BJ (cell line): ENCODE measurements at regions not wholly inside any gene's neighbourhood (a gene's known extent, or its start where the extent isn't known, plus 50 kb on each side); places are given as distances from the start of the nearest gene placed in this dataset.

Experiments used
- CTCF ChIA-PET: fragments of 350-600 bp; formaldehyde crosslinking; extraction: SDS; loops from one replicate; lab custom pipeline; 2021; ENCODE audit warnings: antibody characterized with exemption, inconsistent platforms; lab: Yijun Ruan, JAX
- POLR2A ChIA-PET: fragments of 300-600 bp; sonication (Branson Sonifier 250); formaldehyde crosslinking; extraction: SDS; loops from one replicate; lab custom pipeline; 2021; ENCODE audit warnings: antibody characterized with exemption; lab: Charles Lee
- DNase-seq: peaks from one replicate; pipeline ENCODE4 v3.0.0-alpha.2; 2011; ENCODE audit warnings: low read depth
- H3K27me3 ChIP-seq: 2 replicates; pipeline ENCODE4 v1.6.0; 2011; ENCODE audit warnings: low read length; ENCODE audit not compliant: control insufficient read depth, insufficient read depth
- H3K36me3 ChIP-seq: 2 replicates; pipeline ENCODE4 v1.5.1; 2011; ENCODE audit warnings: low read length; ENCODE audit not compliant: control insufficient read depth, insufficient read depth
- H3K4me3 ChIP-seq: 2 replicates; pipeline ENCODE4 v1.5.1; 2011; ENCODE audit warnings: low read depth, mild to moderate bottlenecking, control low read depth, low read length
- CTCF ChIP-seq: IDR thresholded peaks from 2 replicates; pipeline ENCODE4 v1.5.1; 2011; ENCODE audit warnings: low read depth, mild to moderate bottlenecking, control low read depth, inconsistent platforms, low read length, moderate library complexity; ENCODE audit not compliant: insufficient read depth

DNA sequence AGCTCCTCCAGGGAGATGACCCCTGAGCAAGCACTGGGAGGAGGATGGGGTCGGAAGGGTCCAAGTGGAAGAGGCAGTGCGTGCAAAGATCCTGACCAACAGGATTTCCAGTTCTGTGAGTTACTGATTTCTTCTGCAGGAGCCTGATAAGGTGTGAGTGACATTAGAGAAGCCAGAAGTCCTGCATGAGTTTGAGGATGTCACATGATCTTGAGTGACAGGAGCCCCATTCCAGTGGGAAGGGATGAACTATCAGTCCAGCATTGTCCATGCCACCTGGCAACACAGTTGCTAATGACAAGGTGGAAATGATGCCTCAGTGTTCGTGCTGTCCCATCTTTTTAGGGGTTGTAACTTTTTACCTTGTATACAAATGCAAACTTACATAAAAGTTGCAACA is 285.1 kb upstream of the HDAC4 start:
- DNase-seq: no peak
- Histone ChIP-seq H3K36me3 (no peaks in the 10 kb centered on the region), H3K4me3 (no peak overlapping the region), H3K27me3 (no peaks in the 10 kb centered on the region)
- TF ChIP-seq CTCF: no peak
- POLR2A ChIA-PET: no interaction called here
- CTCF ChIA-PET: no interaction called here

GRCh38 chr2:239685556-239685955 is 284.7 kb upstream of the HDAC4 start:
- ChIA-PET POLR2A (no interaction called here), CTCF (no interaction called here)
- Histone ChIP-seq H3K27me3 (no peaks in the 10 kb centered on the region), H3K4me3 (no peak overlapping the region), H3K36me3 (no peaks in the 10 kb centered on the region)
- no peak for DNase-seq
- no peak for TF ChIP-seq CTCF

- H3K27me3 ChIP-seq: no peaks in the 10 kb centered on the region
- no peak for DNase-seq
- no peak for TF ChIP-seq CTCF
- H3K36me3 ChIP-seq: no peaks in the 10 kb centered on the region
- ChIA-PET CTCF (no interaction called here), POLR2A (no interaction called here)
- no peak overlapping the region for H3K4me3 ChIP-seq
These were observed 284.2 kb upstream of the HDAC4 start for GRCh38 chr2:239684996-239685395.

DNA sequence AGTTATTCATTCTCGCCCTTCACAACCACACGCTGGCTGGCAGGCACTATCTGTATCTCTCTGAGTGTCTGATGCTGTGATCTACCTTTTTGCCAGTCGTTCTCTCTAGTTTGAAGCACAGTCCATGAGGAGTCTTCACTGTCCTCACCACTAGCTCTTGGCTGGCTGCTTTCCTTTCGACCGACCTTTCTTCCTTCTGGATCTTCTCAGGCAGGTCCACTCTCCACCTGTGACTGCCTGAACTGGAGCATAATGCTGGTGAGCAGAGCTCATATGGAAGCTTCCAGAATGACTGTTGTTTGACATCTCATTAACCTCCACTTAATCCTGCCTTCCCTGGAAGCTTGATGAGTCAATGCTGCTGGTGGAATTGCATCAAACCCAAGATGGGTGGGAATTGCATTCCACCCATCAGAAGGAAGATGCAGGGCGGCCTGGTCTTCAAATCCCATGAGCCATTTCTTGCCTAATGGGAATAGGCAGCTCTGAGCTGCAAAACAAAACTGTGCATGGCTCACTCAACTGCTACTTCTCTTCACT is 283.5 kb upstream of the HDAC4 start:
- DNase-seq: no peak
- TF ChIP-seq CTCF: no peak
- CTCF ChIA-PET: no interaction called here

GRCh38 chr2:239682518-239682917 is 281.7 kb upstream of the HDAC4 start:
- no peaks in the 10 kb centered on the region for H3K36me3 ChIP-seq
- H3K4me3 ChIP-seq: no peak overlapping the region
- no peak for TF ChIP-seq CTCF
- POLR2A ChIA-PET: no interaction called here
- CTCF ChIA-PET: no interaction called here
- no peaks in the 10 kb centered on the region for H3K27me3 ChIP-seq
- no peak for DNase-seq

More for the DNA sequence above, 283.5 kb upstream of the HDAC4 start:
- Histone ChIP-seq H3K36me3 (no peaks in the 10 kb centered on the region), H3K4me3 (no peak overlapping the region), H3K27me3 (no peaks in the 10 kb centered on the region)
- POLR2A ChIA-PET: no interaction called here
